DND-41 (cell line): ENCODE measurements at regions not wholly inside any gene's neighbourhood (a gene's known extent, or its start where the extent isn't known, plus 50 kb on each side); places are given as distances from the start of the nearest gene placed in this dataset.
"Not testable (repeated sequence)": the region's sequence is repeated elsewhere in the genome, so short reads cannot be mapped to it uniquely, and the experiment has no call there.

Source experiments
- ATAC-seq: fragments of 200-7000 bp; cut with Tn5 transposase; 3 replicates; pipeline ENCODE4 v1.9.1; 2021; ENCODE audit warnings: low read depth; ENCODE audit not compliant: insufficient read depth
- DNase-seq: peaks from one replicate; pipeline ENCODE4 v3.0.0-alpha.2; 2020
- H2AFZ ChIP-seq: 2 replicates; pipeline ENCODE4 v1.6.0; 2012; ENCODE audit warnings: low read depth, low read length
- H3K27ac ChIP-seq: 2 replicates; pipeline ENCODE4 v1.5.1; 2012; ENCODE audit warnings: low read length, inconsistent platforms
- H3K27me3 ChIP-seq: fragments of 200-600 bp; sonication (generic); 2 replicates; pipeline ENCODE4 v1.6.0; 2012; ENCODE audit warnings: low read length, mild to moderate bottlenecking, inconsistent platforms; ENCODE audit not compliant: insufficient read depth, poor library complexity
- H3K36me3 ChIP-seq: 2 replicates; pipeline ENCODE4 v1.5.1; 2012; ENCODE audit warnings: low read length, inconsistent platforms; ENCODE audit not compliant: insufficient read depth
- H3K4me1 ChIP-seq: 2 replicates; pipeline ENCODE4 v1.5.1; 2012; ENCODE audit warnings: mild to moderate bottlenecking, low read length; ENCODE audit not compliant: insufficient read depth
- H3K4me2 ChIP-seq: 2 replicates; pipeline ENCODE4 v1.6.0; 2012; ENCODE audit warnings: mild to moderate bottlenecking, moderate library complexity, low read length, inconsistent platforms; ENCODE audit not compliant: insufficient read depth
- H3K4me3 ChIP-seq, 2 experiments: fragments of 200-600 bp in 1 of 2; shearing (Covaris generic) in 1 of 2; 2 replicates each; pipeline ENCODE4 v1.5.1; 2012 to 2016; ENCODE audit warnings: inconsistent platforms in 2 of 2, low read length in 2 of 2, mild to moderate bottlenecking in 2 of 2, low read depth in 1 of 2, moderate library complexity in 1 of 2
- H3K79me2 ChIP-seq: 2 replicates; pipeline ENCODE4 v1.6.0; 2012; ENCODE audit warnings: low read length, inconsistent platforms; ENCODE audit not compliant: insufficient read depth
- H3K9ac ChIP-seq: 2 replicates; pipeline ENCODE4 v1.6.0; 2012; ENCODE audit warnings: low read depth, mild to moderate bottlenecking, inconsistent platforms, low read length, moderate library complexity
- H3K9me3 ChIP-seq: 2 replicates; pipeline ENCODE4 v1.5.1; 2012; ENCODE audit warnings: low read length, moderate library complexity, mild to moderate bottlenecking, inconsistent platforms; ENCODE audit not compliant: insufficient read depth, severe bottlenecking
- H4K20me1 ChIP-seq: 2 replicates; pipeline ENCODE4 v1.6.0; 2012; ENCODE audit warnings: low read length; ENCODE audit not compliant: insufficient read depth
- EZH2 ChIP-seq: IDR thresholded peaks from 3 replicates; pipeline ENCODE4 v1.6.1; 2012; ENCODE audit warnings: borderline replicate concordance, low read depth, mild to moderate bottlenecking, moderate library complexity, low read length, inconsistent platforms; ENCODE audit not compliant: severe bottlenecking
- TF ChIP-seq, protein P1 (sequence below): IDR thresholded peaks from 2 replicates; pipeline ENCODE4 v1.5.1; 2012; ENCODE audit warnings: borderline replicate concordance, low read length, moderate library complexity, mild to moderate bottlenecking; ENCODE audit not compliant: poor library complexity, severe bottlenecking; ENCODE audit errors: extremely low read depth

DNA sequence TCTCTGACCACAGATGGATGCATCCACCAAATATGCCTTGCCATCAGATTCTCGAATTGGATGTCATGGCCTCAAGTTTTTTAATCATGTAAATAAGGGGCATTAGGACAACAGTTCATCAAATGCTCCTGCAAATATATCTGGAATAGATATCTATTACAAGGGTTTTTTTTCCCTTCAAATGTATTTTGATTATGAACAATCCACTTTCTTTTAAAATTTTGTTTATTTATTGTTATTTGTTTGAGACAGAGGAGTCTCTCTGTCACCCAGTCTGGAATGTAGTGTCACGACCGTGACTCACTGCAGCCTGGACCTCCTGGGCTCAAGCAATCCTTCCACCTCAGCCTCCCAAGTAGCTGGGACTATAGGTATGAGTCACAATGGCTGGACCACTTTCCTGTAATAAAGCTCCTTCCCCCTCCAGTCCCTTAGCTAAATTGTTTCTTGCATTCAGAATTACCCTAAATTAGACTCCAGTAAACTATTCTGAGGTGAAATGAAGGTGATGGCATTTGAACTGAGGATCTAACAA lies 1412.1 kb downstream of the EFNA5 start:
- ATAC-seq (no peak), DNase-seq (no peak)
- Histone ChIP-seq H3K9me3 (no peaks in the 10 kb centered on the region), H3K4me3 (no peak overlapping the region), H3K4me2 (no peak overlapping the region), H3K27me3 (no peaks in the 10 kb centered on the region), H3K27ac (no peak overlapping the region), H3K9ac (no peak overlapping the region), H4K20me1 (no peaks in the 10 kb centered on the region), H3K36me3 (no peaks in the 10 kb centered on the region), H3K79me2 (no peaks in the 10 kb centered on the region), H2AFZ (no peak overlapping the region), H3K4me1 (no peaks in the 10 kb centered on the region)
- TF ChIP-seq, protein P1, sequence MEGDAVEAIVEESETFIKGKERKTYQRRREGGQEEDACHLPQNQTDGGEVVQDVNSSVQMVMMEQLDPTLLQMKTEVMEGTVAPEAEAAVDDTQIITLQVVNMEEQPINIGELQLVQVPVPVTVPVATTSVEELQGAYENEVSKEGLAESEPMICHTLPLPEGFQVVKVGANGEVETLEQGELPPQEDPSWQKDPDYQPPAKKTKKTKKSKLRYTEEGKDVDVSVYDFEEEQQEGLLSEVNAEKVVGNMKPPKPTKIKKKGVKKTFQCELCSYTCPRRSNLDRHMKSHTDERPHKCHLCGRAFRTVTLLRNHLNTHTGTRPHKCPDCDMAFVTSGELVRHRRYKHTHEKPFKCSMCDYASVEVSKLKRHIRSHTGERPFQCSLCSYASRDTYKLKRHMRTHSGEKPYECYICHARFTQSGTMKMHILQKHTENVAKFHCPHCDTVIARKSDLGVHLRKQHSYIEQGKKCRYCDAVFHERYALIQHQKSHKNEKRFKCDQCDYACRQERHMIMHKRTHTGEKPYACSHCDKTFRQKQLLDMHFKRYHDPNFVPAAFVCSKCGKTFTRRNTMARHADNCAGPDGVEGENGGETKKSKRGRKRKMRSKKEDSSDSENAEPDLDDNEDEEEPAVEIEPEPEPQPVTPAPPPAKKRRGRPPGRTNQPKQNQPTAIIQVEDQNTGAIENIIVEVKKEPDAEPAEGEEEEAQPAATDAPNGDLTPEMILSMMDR, result no peak
- no peak for TF ChIP-seq EZH2

DNA sequence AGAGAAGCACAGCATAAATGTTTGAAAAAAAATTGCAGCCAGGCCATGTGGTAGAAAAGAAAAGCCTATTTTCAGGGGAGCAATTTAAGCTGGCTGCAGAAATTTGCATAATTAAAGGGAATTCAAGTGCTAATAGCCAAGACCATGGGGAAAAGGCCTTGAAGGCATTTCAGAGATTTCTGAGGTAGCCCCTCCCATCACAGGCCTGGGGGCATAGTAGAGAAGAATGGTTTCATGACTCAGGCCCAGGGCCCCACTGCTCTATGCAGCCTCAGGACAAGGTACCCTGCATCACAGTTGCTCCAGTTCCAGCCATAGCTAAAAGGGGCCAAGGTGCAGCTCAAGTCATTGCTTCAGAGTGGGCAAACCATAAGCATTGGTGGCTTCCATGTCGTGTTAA lies 1416.0 kb downstream of the EFNA5 start:
- Histone ChIP-seq H3K79me2 (no peaks in the 10 kb centered on the region), H3K4me2 (no peak overlapping the region), H3K4me1 (no peaks in the 10 kb centered on the region), H3K9ac (no peak overlapping the region), H4K20me1 (no peaks in the 10 kb centered on the region), H3K27me3 (no peaks in the 10 kb centered on the region), H3K9me3 (no peaks in the 10 kb centered on the region), H3K36me3 (no peaks in the 10 kb centered on the region), H2AFZ (no peak overlapping the region), H3K27ac (no peak overlapping the region), H3K4me3 (no peak overlapping the region)
- DNase-seq (no peak), ATAC-seq (no peak)
- TF ChIP-seq, protein P1, result no peak
- no peak for TF ChIP-seq EZH2

DNA sequence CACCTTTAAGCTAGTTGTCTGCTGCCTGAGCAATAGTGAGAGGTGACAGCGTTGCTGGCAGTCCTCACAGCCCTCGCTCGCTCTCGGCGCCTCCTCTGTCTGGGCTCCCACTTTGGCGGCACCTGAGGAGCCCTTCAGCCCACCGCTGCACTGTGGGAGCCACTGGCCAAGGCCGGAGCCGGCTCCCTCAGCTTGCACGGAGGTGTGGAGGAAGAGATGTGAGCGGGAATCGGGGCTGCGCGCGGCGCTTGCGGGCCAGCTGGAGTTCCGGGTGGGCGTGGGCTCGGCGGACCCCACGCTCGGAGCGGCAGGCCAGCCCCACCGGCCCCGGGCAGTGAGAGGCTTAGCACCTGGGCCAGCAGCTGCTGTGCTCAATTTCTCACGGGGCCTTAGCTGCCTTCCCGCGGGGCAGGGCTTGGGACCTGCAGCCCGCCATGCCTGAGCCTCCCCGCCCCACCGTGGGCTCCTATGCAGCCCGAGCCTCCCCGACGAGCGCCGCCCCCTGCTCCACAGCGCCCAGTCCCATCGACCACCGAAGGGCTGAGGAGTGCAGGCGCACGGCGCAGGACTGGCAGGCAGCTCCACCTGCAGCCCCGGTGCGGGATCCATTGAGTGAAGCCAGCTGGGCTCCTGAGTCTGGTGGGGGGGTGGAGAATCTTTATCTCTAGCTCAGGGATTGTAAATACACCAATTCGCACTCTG lies 1424.5 kb downstream of the EFNA5 start:
- H3K36me3 ChIP-seq, H3K27me3 ChIP-seq, H3K9ac ChIP-seq, ATAC-seq, H3K79me2 ChIP-seq, DNase-seq, H4K20me1 ChIP-seq, H3K4me3 ChIP-seq, H2AFZ ChIP-seq, H3K27ac ChIP-seq, H3K9me3 ChIP-seq, H3K4me1 ChIP-seq, H3K4me2 ChIP-seq: not testable (repeated sequence)

DNA sequence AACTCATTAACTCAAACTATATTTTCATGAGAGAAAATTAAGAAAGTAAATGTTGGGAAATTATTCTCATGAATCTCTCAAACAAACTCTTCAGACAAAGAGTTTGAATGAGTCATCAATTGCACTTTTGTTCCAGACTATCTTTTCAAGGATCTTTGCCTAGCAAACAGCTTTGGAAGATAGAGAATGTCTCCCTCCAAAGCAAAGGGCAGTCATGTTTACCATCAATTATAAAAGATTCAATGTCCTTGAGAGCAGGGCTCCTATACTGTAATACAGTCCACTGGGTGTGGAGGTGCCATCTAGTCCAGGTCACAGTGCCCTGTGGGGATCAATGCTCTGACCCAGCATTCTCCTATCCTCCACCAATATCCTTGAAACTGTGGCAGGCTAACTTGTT lies 1429.3 kb downstream of the EFNA5 start:
- H3K79me2 ChIP-seq, result no peaks in the 10 kb centered on the region
- no peak overlapping the region for H2AFZ ChIP-seq
- no peak overlapping the region for H3K9ac ChIP-seq
- H4K20me1 ChIP-seq, result no peaks in the 10 kb centered on the region
- H3K4me1 ChIP-seq, result no peaks in the 10 kb centered on the region
- TF ChIP-seq EZH2, result no peak
- TF ChIP-seq, protein P1, result no peak
- no peaks in the 10 kb centered on the region for H3K27me3 ChIP-seq
- H3K4me2 ChIP-seq, result no peak overlapping the region
- H3K27ac ChIP-seq, result no peak overlapping the region
- no peaks in the 10 kb centered on the region for H3K9me3 ChIP-seq
- H3K4me3 ChIP-seq, result no peak overlapping the region
- H3K36me3 ChIP-seq, result no peaks in the 10 kb centered on the region
- no peak for ATAC-seq
- no peak for DNase-seq
